Right lobe of liver (tissue), 6 donors: ENCODE measurements at regions not wholly inside any gene's neighbourhood (a gene's known extent, or its start where the extent isn't known, plus 50 kb on each side); places are given as distances from the start of the nearest gene placed in this dataset.

Experiments used
- ATAC-seq, 4 donors: fragments of 200-7000 bp; cut with Tn5 transposase; one replicate each; pipeline ENCODE4 v1.9.1; 2020; ENCODE audit warnings: mild to moderate bottlenecking in 4 of 4, moderate library complexity in 4 of 4
- DNase-seq, 3 donors: peaks; one replicate each; pipeline ENCODE4 v3.0.0-alpha.2; 2020
- H3K27ac ChIP-seq, 3 donors: fragments of 200-600 bp; one replicate each; pipeline ENCODE4 v1.8.0; 2022
- H3K27me3 ChIP-seq, 2 donors: fragments of 200-600 bp; one replicate each; pipeline ENCODE4 v1.8.0; 2022
- H3K36me3 ChIP-seq, 4 donors: fragments of 200-600 bp; sonication (generic) in 1 of 4; one replicate each; pipeline versions ENCODE4 v1.5.1 to v1.8.0; 2017 to 2022; ENCODE audit warnings: control low read depth in 1 of 4
- H3K4me1 ChIP-seq, 4 donors: fragments of 200-600 bp; sonication (generic) in 1 of 4; one replicate each; pipeline versions ENCODE4 v1.5.1 to v1.8.0; 2017 to 2022; ENCODE audit warnings: control low read depth in 1 of 4
- H3K4me3 ChIP-seq, 3 donors: fragments of 200-600 bp; one replicate each; pipeline ENCODE4 v1.8.0; 2022
- H3K9me3 ChIP-seq, 4 donors: fragments of 200-600 bp; sonication (generic) in 1 of 4; one replicate each; pipeline versions ENCODE4 v1.5.1 to v1.8.0; 2017 to 2022; ENCODE audit warnings: control low read depth in 1 of 4
- CTCF ChIP-seq, 4 donors: fragments of 200-600 bp in 3 of 4; fragments of 450-650 bp in 1 of 4; IDR thresholded peaks; one replicate each; pipeline versions ENCODE4 v1.5.1 to v1.8.0; 2016 to 2022; ENCODE audit warnings: antibody characterized with exemption in 4 of 4, mild to moderate bottlenecking in 2 of 4
- POLR2A ChIP-seq: fragments of 450-650 bp; IDR thresholded peaks from one replicate; pipeline ENCODE4 v1.6.1; 2017; ENCODE audit warnings: antibody characterized with exemption, mild to moderate bottlenecking
- WGBS: methylation state at CpG from one replicate; pipeline ENCODE4 v1.1.6; 2018; ENCODE audit warnings: low coverage, low lambda C conversion rate; ENCODE audit not compliant: insufficient coverage; ENCODE audit errors: missing lambda C conversion rate; 5-methylcytosine and 5-hydroxymethylcytosine counted together
- intact Hi-C, 2 donors: fragments of 100-400 bp; cut with DNase I; formaldehyde crosslinking; loops; one replicate each; pipeline versions ENCODE4 v1.11.2 to v1.14.1; 2022
- donor health status: DM: no; HTN: yes; CAD: no.
- donor health status: DM: no; HTN: no; CAD: no.
- donor health status: DM: no; HTN: no; CAD: no.
- donor health status: DM: no; HTN: yes; CAD: no.
- donor health status: DM: no; HTN: yes; CAD: no.

- Histone ChIP-seq H3K4me1 (no peaks in the 10 kb centered on the region), H3K4me3 (no peak overlapping the region), H3K27ac (no peak overlapping the region), H3K27me3 (no peaks in the 10 kb centered on the region), H3K36me3 (no peaks in the 10 kb centered on the region), H3K9me3 (no peaks in the 10 kb centered on the region)
- ATAC-seq: no peak
- DNase-seq: no peak
- WGBS: 3% methylated on average over 1 of the region's 1 CpG
- TF ChIP-seq POLR2A (no peak), CTCF (IDR thresholded peaks at IDR 0.05) (no peak)
- intact Hi-C loops: no loop called here
Measured at GRCh38 chr1:102190429-102190828, 193.7 kb upstream of the OLFM3 start.

GRCh38 chr1:102186536-102186935 lies 189.8 kb upstream of the OLFM3 start:
- ATAC-seq: no peak
- 44% methylated on average over 2 of the region's 2 CpGs for WGBS

GRCh38 chr1:102185260-102185659 lies 188.5 kb upstream of the OLFM3 start:
- no peak overlapping the region for H3K4me3 ChIP-seq
- no peak overlapping the region for H3K27ac ChIP-seq
- DNase-seq: no peak
- no peaks in the 10 kb centered on the region for H3K9me3 ChIP-seq
- no peak for ATAC-seq
- 23% methylated on average over 1 of the region's 1 CpG for WGBS
- H3K4me1 ChIP-seq: no peaks in the 10 kb centered on the region
- intact Hi-C loops: no loop called here
- TF ChIP-seq POLR2A (no peak), CTCF (IDR thresholded peaks at IDR 0.05) (no peak)
- H3K27me3 ChIP-seq: no peaks in the 10 kb centered on the region
- H3K36me3 ChIP-seq: no peaks in the 10 kb centered on the region

More at GRCh38 chr1:102186536-102186935, 189.8 kb upstream of the OLFM3 start:
- Histone ChIP-seq H3K9me3 (no peaks in the 10 kb centered on the region), H3K4me1 (no peaks in the 10 kb centered on the region), H3K27me3 (no peaks in the 10 kb centered on the region), H3K4me3 (no peak overlapping the region), H3K36me3 (no peaks in the 10 kb centered on the region), H3K27ac (no peak overlapping the region)
- intact Hi-C loops: no loop called here
- no peak for DNase-seq
- no peak for TF ChIP-seq CTCF (IDR thresholded peaks at IDR 0.05)
- no peak for TF ChIP-seq POLR2A

GRCh38 chr1:102184477-102184876 lies 187.8 kb upstream of the OLFM3 start:
- Histone ChIP-seq H3K9me3 (no peaks in the 10 kb centered on the region), H3K27me3 (no peaks in the 10 kb centered on the region), H3K36me3 (no peaks in the 10 kb centered on the region), H3K4me1 (no peaks in the 10 kb centered on the region), H3K4me3 (no peak overlapping the region), H3K27ac (no peak overlapping the region)
- no peak for DNase-seq
- intact Hi-C loops: no loop called here
- no peak for TF ChIP-seq CTCF (IDR thresholded peaks at IDR 0.05)
- TF ChIP-seq POLR2A: no peak
- ATAC-seq: no peak

GRCh38 chr1:102183711-102184110 lies 187.0 kb upstream of the OLFM3 start:
- no peak for TF ChIP-seq POLR2A
- TF ChIP-seq CTCF (IDR thresholded peaks at IDR 0.05): no peak
- 50% methylated on average over 2 of the region's 2 CpGs for WGBS
- Histone ChIP-seq H3K9me3 (no peaks in the 10 kb centered on the region), H3K4me1 (no peaks in the 10 kb centered on the region), H3K27me3 (no peaks in the 10 kb centered on the region), H3K36me3 (no peaks in the 10 kb centered on the region), H3K27ac (no peak overlapping the region), H3K4me3 (no peak overlapping the region)
- ATAC-seq (no peak), DNase-seq (no peak)
- intact Hi-C loops: no loop called here
